ENCODE measurements at regions not wholly inside any gene's neighbourhood (a gene's known extent, or its start where the extent isn't known, plus 50 kb on each side); places are given as distances from the start of the nearest gene placed in this dataset.
"Not testable (repeated sequence)": the region's sequence is repeated elsewhere in the genome, so short reads cannot be mapped to it uniquely, and the experiment has no call there.

GRCh38 chr3:173342679-173343078, 54.9 kb upstream of the NLGN1 start:
- in situ Hi-C loops (cut with HindIII; ENCODE audit: low pct_unique_long_range_greater_than_20kb, low sequenced_read_pairs) = no loop called here
- DNase-seq (ENCODE audit: low read depth, low spot score) = no peak

- no peak for DNase-seq (ENCODE audit: low read depth, low spot score)
- in situ Hi-C loops (cut with HindIII; ENCODE audit: low pct_unique_long_range_greater_than_20kb, low sequenced_read_pairs) = no loop called here
Measured at GRCh38 chr3:173340626-173341025, 56.9 kb upstream of the NLGN1 start.

GRCh38 chr3:173336261-173336660, 61.3 kb upstream of the NLGN1 start:
- no peak for DNase-seq (ENCODE audit: low read depth, low spot score)
- in situ Hi-C loops (cut with HindIII; ENCODE audit: low pct_unique_long_range_greater_than_20kb, low sequenced_read_pairs) = no loop called here

GRCh38 chr3:173306110-173306509, 91.4 kb upstream of the NLGN1 start:
- no peak for DNase-seq (ENCODE audit: low read depth, low spot score)
- in situ Hi-C loops (cut with HindIII; ENCODE audit: low pct_unique_long_range_greater_than_20kb, low sequenced_read_pairs) = no loop called here

- in situ Hi-C loops (cut with HindIII; ENCODE audit: low pct_unique_long_range_greater_than_20kb, low sequenced_read_pairs) = no loop called here
- DNase-seq (ENCODE audit: low read depth, low spot score) = no peak
Measured at GRCh38 chr3:173304182-173304800, 93.3 kb upstream of the NLGN1 start.

- in situ Hi-C loops (cut with HindIII; ENCODE audit: low pct_unique_long_range_greater_than_20kb, low sequenced_read_pairs) = no loop called here
- no peak for DNase-seq (ENCODE audit: low read depth, low spot score)
Measured at GRCh38 chr3:173301647-173302046, 95.9 kb upstream of the NLGN1 start.

- in situ Hi-C loops (cut with HindIII; ENCODE audit: low pct_unique_long_range_greater_than_20kb, low sequenced_read_pairs) = no loop called here
- no peak for DNase-seq (ENCODE audit: low read depth, low spot score)
Measured at GRCh38 chr3:173289072-173289471, 108.5 kb upstream of the NLGN1 start.

GRCh38 chr3:173287361-173287760, 110.2 kb upstream of the NLGN1 start:
- DNase-seq (ENCODE audit: low read depth, low spot score) = no peak
- in situ Hi-C loops (cut with HindIII; ENCODE audit: low pct_unique_long_range_greater_than_20kb, low sequenced_read_pairs) = no loop called here

GRCh38 chr3:173286507-173286906, 111.0 kb upstream of the NLGN1 start:
- DNase-seq (ENCODE audit: low read depth, low spot score); in situ Hi-C loops (cut with HindIII; ENCODE audit: low pct_unique_long_range_greater_than_20kb, low sequenced_read_pairs): not testable (repeated sequence)

GRCh38 chr3:173284301-173284700, 113.2 kb upstream of the NLGN1 start:
- in situ Hi-C loops (cut with HindIII; ENCODE audit: low pct_unique_long_range_greater_than_20kb, low sequenced_read_pairs) = no loop called here
- no peak for DNase-seq (ENCODE audit: low read depth, low spot score)

GRCh38 chr3:173275740-173276139, 121.8 kb upstream of the NLGN1 start:
- peak; percentile 64 for DNase-seq (ENCODE audit: low read depth, low spot score)
- in situ Hi-C loops (cut with HindIII; ENCODE audit: low pct_unique_long_range_greater_than_20kb, low sequenced_read_pairs) = no loop called here

- in situ Hi-C loops (cut with HindIII; ENCODE audit: low pct_unique_long_range_greater_than_20kb, low sequenced_read_pairs) = no loop called here
- DNase-seq (ENCODE audit: low read depth, low spot score) = no peak
Measured at GRCh38 chr3:173273838-173274237, 123.7 kb upstream of the NLGN1 start.

- DNase-seq (ENCODE audit: low read depth, low spot score) = no peak
- in situ Hi-C loops (cut with HindIII; ENCODE audit: low pct_unique_long_range_greater_than_20kb, low sequenced_read_pairs) = no loop called here
Measured at GRCh38 chr3:173268781-173269180, 127.7 kb upstream of the SPATA16 start.

- DNase-seq (ENCODE audit: low read depth, low spot score) = peak; percentile 57
- in situ Hi-C loops (cut with HindIII; ENCODE audit: low pct_unique_long_range_greater_than_20kb, low sequenced_read_pairs) = no loop called here
Measured at GRCh38 chr3:173267716-173268115, 126.7 kb upstream of the SPATA16 start.

GRCh38 chr3:173266441-173266840, 125.4 kb upstream of the SPATA16 start:
- no peak for DNase-seq (ENCODE audit: low read depth, low spot score)
- in situ Hi-C loops (cut with HindIII; ENCODE audit: low pct_unique_long_range_greater_than_20kb, low sequenced_read_pairs) = no loop called here

GRCh38 chr3:173258697-173259096, 117.7 kb upstream of the SPATA16 start:
- no peak for DNase-seq (ENCODE audit: low read depth, low spot score)
- in situ Hi-C loops (cut with HindIII; ENCODE audit: low pct_unique_long_range_greater_than_20kb, low sequenced_read_pairs) = no loop called here

GRCh38 chr3:173257797-173258196, 116.8 kb upstream of the SPATA16 start:
- in situ Hi-C loops (cut with HindIII; ENCODE audit: low pct_unique_long_range_greater_than_20kb, low sequenced_read_pairs) = no loop called here
- DNase-seq (ENCODE audit: low read depth, low spot score) = no peak

GRCh38 chr3:173255555-173255954, 114.5 kb upstream of the SPATA16 start:
- in situ Hi-C loops (cut with HindIII; ENCODE audit: low pct_unique_long_range_greater_than_20kb, low sequenced_read_pairs) = no loop called here
- DNase-seq (ENCODE audit: low read depth, low spot score) = no peak

- DNase-seq (ENCODE audit: low read depth, low spot score) = no peak
- in situ Hi-C loops (cut with HindIII; ENCODE audit: low pct_unique_long_range_greater_than_20kb, low sequenced_read_pairs) = no loop called here
Measured at GRCh38 chr3:173253471-173253870, 112.4 kb upstream of the SPATA16 start.

GRCh38 chr3:173249457-173249856, 108.4 kb upstream of the SPATA16 start:
- in situ Hi-C loops (cut with HindIII; ENCODE audit: low pct_unique_long_range_greater_than_20kb, low sequenced_read_pairs) = no loop called here
- peak; percentile 13 for DNase-seq (ENCODE audit: low read depth, low spot score)

Measured in SK-MEL-5 (cell line).